Lower leg skin (tissue), 4 donors: ENCODE measurements at regions not wholly inside any gene's neighbourhood (a gene's known extent, or its start where the extent isn't known, plus 50 kb on each side); places are given as distances from the start of the nearest gene placed in this dataset.

ENCODE experiments used
- DNase-seq, 2 donors: peaks; one replicate each; pipeline ENCODE4 v3.0.0-alpha.2; 2019; ENCODE audit warnings: low spot score in 2 of 2
- H3K4me3 ChIP-seq: fragments of 200-600 bp; sonication (generic); 2 replicates; pipeline ENCODE4 v1.5.1; 2017; ENCODE audit warnings: mild to moderate bottlenecking, low read depth; ENCODE audit not compliant: poor library complexity, severe bottlenecking
- POLR2A ChIP-seq, 2 donors: fragments of 450-650 bp; IDR thresholded peaks; one replicate each; pipeline ENCODE4 v1.6.1; 2016 to 2017; ENCODE audit warnings: antibody characterized with exemption in 2 of 2, mild to moderate bottlenecking in 1 of 2, moderate library complexity in 1 of 2
- WGBS, 2 donors: methylation state at CpG; one replicate each; pipeline ENCODE4 v1.1.5; 2018; 5-methylcytosine and 5-hydroxymethylcytosine counted together
- intact Hi-C: fragments of 100-400 bp; cut with DNase I; formaldehyde crosslinking; loops from one replicate; pipeline ENCODE4 v1.15.0; 2023; ENCODE audit warnings: low total_unique reads
- TF ChIP-seq, protein P1 (sequence below), 3 donors: fragments of 450-650 bp; IDR thresholded peaks; one replicate each; pipeline ENCODE4 v1.5.1; 2016; ENCODE audit warnings: antibody characterized with exemption in 3 of 3, mild to moderate bottlenecking in 3 of 3, moderate library complexity in 2 of 3

GRCh38 chr22:26958378-26958777 lies 301.0 kb downstream of the MIAT start:
- 87 to 91% methylated on average over 1 of the region's 1 CpG for WGBS, 2 donors
- no peak overlapping the region for H3K4me3 ChIP-seq
- no peak for DNase-seq
- intact Hi-C loops: no loop called here
- TF ChIP-seq, protein P1, sequence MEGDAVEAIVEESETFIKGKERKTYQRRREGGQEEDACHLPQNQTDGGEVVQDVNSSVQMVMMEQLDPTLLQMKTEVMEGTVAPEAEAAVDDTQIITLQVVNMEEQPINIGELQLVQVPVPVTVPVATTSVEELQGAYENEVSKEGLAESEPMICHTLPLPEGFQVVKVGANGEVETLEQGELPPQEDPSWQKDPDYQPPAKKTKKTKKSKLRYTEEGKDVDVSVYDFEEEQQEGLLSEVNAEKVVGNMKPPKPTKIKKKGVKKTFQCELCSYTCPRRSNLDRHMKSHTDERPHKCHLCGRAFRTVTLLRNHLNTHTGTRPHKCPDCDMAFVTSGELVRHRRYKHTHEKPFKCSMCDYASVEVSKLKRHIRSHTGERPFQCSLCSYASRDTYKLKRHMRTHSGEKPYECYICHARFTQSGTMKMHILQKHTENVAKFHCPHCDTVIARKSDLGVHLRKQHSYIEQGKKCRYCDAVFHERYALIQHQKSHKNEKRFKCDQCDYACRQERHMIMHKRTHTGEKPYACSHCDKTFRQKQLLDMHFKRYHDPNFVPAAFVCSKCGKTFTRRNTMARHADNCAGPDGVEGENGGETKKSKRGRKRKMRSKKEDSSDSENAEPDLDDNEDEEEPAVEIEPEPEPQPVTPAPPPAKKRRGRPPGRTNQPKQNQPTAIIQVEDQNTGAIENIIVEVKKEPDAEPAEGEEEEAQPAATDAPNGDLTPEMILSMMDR (IDR thresholded peaks at IDR 0.05): no peak

- DNase-seq: no peak
- 84 to 92% methylated on average over 1 of the region's 1 CpG for WGBS, 2 donors
- intact Hi-C loops: no loop called here
- TF ChIP-seq POLR2A (IDR thresholded peaks at IDR 0.05): no peak
- TF ChIP-seq, protein P1 (IDR thresholded peaks at IDR 0.05): no peak
- H3K4me3 ChIP-seq: no peak overlapping the region
These were observed 307.3 kb downstream of the MIAT start for GRCh38 chr22:26964642-26965041.

- intact Hi-C loops: no loop called here
- WGBS, 2 donors: 95 to 97% methylated on average over 2 of the region's 2 CpGs
- TF ChIP-seq, protein P1 (IDR thresholded peaks at IDR 0.05): no peak
- TF ChIP-seq POLR2A (IDR thresholded peaks at IDR 0.05): no peak
- no peak overlapping the region for H3K4me3 ChIP-seq
- DNase-seq: no peak
These were observed 309.9 kb downstream of the MIAT start for GRCh38 chr22:26967282-26967681.

DNA sequence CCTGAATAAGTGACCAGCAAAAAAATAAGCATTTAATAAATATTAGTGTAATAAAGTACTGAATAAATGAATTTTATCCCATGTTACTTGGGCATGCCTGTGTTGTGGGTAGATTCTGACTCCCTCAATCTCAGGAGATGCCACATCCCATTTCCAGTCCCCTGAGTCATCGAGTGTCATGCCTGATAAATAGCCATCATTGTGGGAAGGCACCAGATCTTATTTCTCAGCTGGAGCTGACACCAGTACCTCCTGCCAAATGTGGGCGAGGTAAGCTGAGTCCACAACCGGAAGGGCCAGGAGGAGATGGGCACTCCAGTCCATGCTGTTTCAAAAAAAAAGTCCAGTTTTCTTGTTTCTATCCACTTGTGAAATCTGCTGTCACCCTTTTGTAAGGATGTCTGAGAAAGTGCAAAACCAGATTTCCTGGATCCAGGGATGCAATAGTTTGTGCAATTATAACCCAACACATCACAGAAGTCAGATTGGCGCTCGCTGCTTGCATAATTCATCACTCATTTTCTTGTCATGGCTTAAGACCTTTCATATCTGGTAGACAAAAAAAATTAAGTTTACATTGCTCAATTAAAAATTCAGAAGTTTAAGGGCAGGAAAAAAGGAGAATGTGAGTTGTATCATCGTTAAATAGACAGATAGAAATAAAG lies 311.6 kb downstream of the MIAT start:
- no peak overlapping the region for H3K4me3 ChIP-seq
- TF ChIP-seq, protein P1 (IDR thresholded peaks at IDR 0.05): no peak
- no peak for TF ChIP-seq POLR2A (IDR thresholded peaks at IDR 0.05)
- intact Hi-C loops: no loop called here
- DNase-seq: peak in 1 of 2 donors; percentile 18
- 74 to 75% methylated on average over 6 of the region's 6 CpGs for WGBS, 2 donors

DNA sequence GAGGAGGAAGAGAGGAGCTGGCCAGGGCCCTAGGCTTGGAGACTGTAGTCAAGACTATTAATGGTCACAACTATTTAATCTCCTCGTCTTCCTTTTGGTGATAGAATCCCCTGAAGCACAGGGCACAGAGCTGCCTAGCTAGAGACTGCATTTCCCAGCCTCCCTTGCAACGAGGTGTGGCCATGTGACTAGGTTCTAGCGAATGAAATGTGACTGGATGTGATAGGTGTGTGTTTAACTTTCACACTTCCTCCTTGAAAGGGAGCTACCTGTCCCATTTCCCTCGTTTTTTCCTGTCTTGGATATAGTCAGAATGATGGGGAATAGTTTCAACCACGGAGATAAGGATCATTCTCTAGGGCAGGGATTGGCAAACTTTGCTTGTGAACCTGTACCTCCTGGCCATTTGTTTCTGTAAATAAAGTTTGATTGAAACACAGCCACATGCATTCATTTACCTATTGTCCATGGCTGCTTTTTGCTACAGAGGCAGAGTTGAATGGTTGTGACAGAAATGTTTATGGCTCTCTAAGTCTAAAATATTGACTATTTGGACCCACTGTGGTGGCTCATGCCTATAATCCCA lies 313.5 kb downstream of the MIAT start:
- intact Hi-C loops: no loop called here

More for the DNA sequence above, 313.5 kb downstream of the MIAT start:
- H3K4me3 ChIP-seq: no peak overlapping the region
- peak in 1 of 2 donors; percentile 3 for DNase-seq
- WGBS, 2 donors: 36 to 38% methylated on average over 5 of the region's 5 CpGs
- TF ChIP-seq POLR2A (IDR thresholded peaks at IDR 0.05): no peak
- TF ChIP-seq, protein P1 (IDR thresholded peaks at IDR 0.05): no peak
